ENCODE measurements at regions not wholly inside any gene's neighbourhood (a gene's known extent, or its start where the extent isn't known, plus 50 kb on each side); places are given as distances from the start of the nearest gene placed in this dataset.

- Histone ChIP-seq H3K4me3 (peak overlapping the region; percentile 57), H3K27ac (peak overlapping the region; percentile 45 to 83), H3K4me2 (peak overlapping the region; percentile 90), H3K9me3 (no peaks in the 10 kb centered on the region), H3K4me1 (peaks cover 12% of the 10 kb centered on the region)
- 1% methylated on average over 35 of the region's 35 CpGs for WGBS (ENCODE audit: missing lambda C conversion rate)
- POLR2A ChIA-PET, result interaction anchor here (1.4 kb wide), 1 partner anchor 63 kb away, joined by 4 read pairs; the partner anchor contains the start of gene MAPRE2
- DNase-seq (ENCODE audit: low read depth in 1 of 2, low spot score in 1 of 2) (peak in 1 of 2 experiments; percentile 56), ATAC-seq (peak; percentile 54 to 62; a peak in 5 of 6 replicates), FAIRE-seq (no peak)
- no peak for TF ChIP-seq CTCF (IDR thresholded peaks at IDR 0.05)
- TF ChIP-seq POLR2AphosphoS2 (conservative IDR thresholded peaks at IDR 0.05; ENCODE audit: low read length), result no peak
- TF ChIP-seq RARB (CRISPR knock-in tag; IDR thresholded peaks at IDR 0.05), result no peak
- TF ChIP-seq MAX (IDR thresholded peaks at IDR 0.05), result peak; percentile 9; the same call in 1 of the 2 replicates
- no peak for TF ChIP-seq FOXS1 (CRISPR knock-in tag; IDR thresholded peaks at IDR 0.05)
- no peak for TF ChIP-seq ZSCAN20 (CRISPR knock-in tag; IDR thresholded peaks at IDR 0.05)
- CTCF ChIA-PET, result no interaction called here
These were observed 63.2 kb upstream of the MAPRE2 start for GRCh38 chr18:34977838-34978532.

- Histone ChIP-seq H3K4me2 (peak overlapping the region; percentile 90), H3K27ac (peak overlapping the region; percentile 45 to 83; a peak in 5 of 6 replicates), H3K9me3 (no peaks in the 10 kb centered on the region), H3K4me3 (peak overlapping the region; percentile 57), H3K4me1 (peaks cover 12% of the 10 kb centered on the region)
- FAIRE-seq (no peak), DNase-seq (ENCODE audit: low read depth in 1 of 2, low spot score in 1 of 2) (no peak), ATAC-seq (peak; percentile 6 to 8; a peak in 3 of 6 replicates)
- POLR2A ChIA-PET, result interaction anchor here (0.6 to 1.4 kb wide), 2 partner anchors 63 to 365 kb away, joined by 3 to 4 read pairs; partner anchors contain the start of gene MAPRE2
- CTCF ChIA-PET, result interaction anchor here (1.0 kb wide), 1 partner anchor 14 kb away, joined by 3 read pairs; no protein-coding TSS in a partner anchor
- WGBS (ENCODE audit: missing lambda C conversion rate), result under 1% methylated on average over 5 of the region's 5 CpGs
- TF ChIP-seq NR3C1 (IDR thresholded peaks at IDR 0.05) (no peak), MAZ (IDR thresholded peaks at IDR 0.05; ENCODE audit: borderline replicate concordance, low read depth, low read length) (no peak), TP53 (CRISPR knock-in tag; IDR thresholded peaks at IDR 0.05) (no peak), HEYL (CRISPR knock-in tag; IDR thresholded peaks at IDR 0.05) (no peak), NFE2L2 (conservative IDR thresholded peaks at IDR 0.05; ENCODE audit: low read length) (no peak), SREBF2 (IDR thresholded peaks at IDR 0.05) (no peak), FOSB (CRISPR knock-in tag; IDR thresholded peaks at IDR 0.05) (no peak), USF2 (IDR thresholded peaks at IDR 0.05) (no peak), CBX2 (IDR thresholded peaks at IDR 0.05; ENCODE audit: borderline replicate concordance, low read depth) (no peak), RAD21 (conservative IDR thresholded peaks at IDR 0.05 in 1 of 2, IDR thresholded peaks at IDR 0.05 in 1 of 2) (no peak), FOXS1 (CRISPR knock-in tag; IDR thresholded peaks at IDR 0.05) (no peak), ATOH8 (CRISPR knock-in tag; IDR thresholded peaks at IDR 0.05; ENCODE audit: low read depth) (no peak), POLR2AphosphoS2 (conservative IDR thresholded peaks at IDR 0.05; ENCODE audit: low read length) (no peak), ZNF302 (CRISPR knock-in tag; IDR thresholded peaks at IDR 0.05) (no peak), HOXB13 (CRISPR knock-in tag; IDR thresholded peaks at IDR 0.05; ENCODE audit: low read depth) (no peak)
- TF ChIP-seq, protein P1, sequence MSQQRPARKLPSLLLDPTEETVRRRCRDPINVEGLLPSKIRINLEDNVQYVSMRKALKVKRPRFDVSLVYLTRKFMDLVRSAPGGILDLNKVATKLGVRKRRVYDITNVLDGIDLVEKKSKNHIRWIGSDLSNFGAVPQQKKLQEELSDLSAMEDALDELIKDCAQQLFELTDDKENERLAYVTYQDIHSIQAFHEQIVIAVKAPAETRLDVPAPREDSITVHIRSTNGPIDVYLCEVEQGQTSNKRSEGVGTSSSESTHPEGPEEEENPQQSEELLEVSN (IDR thresholded peaks at IDR 0.05; ENCODE audit: borderline replicate concordance, low read depth), result no peak
- TF ChIP-seq, protein P2, sequence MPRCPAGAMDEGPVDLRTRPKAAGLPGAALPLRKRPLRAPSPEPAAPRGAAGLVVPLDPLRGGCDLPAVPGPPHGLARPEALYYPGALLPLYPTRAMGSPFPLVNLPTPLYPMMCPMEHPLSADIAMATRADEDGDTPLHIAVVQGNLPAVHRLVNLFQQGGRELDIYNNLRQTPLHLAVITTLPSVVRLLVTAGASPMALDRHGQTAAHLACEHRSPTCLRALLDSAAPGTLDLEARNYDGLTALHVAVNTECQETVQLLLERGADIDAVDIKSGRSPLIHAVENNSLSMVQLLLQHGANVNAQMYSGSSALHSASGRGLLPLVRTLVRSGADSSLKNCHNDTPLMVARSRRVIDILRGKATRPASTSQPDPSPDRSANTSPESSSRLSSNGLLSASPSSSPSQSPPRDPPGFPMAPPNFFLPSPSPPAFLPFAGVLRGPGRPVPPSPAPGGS (IDR thresholded peaks at IDR 0.05), result no peak
These were observed 62.7 kb upstream of the MAPRE2 start for GRCh38 chr18:34978533-34978893.

Measured in A549 (cell line).